T47D (cell line): ENCODE measurements at regions not wholly inside any gene's neighbourhood (a gene's known extent, or its start where the extent isn't known, plus 50 kb on each side); places are given as distances from the start of the nearest gene placed in this dataset.

Source experiments
- DNase-seq, 2 experiments: peaks; one replicate each; pipeline versions ENCODE4 v3.0.0 to v3.0.0-alpha.2; 2011 to 2012; ENCODE audit warnings: low read depth in 1 of 2, low spot score in 1 of 2
- JUND ChIP-seq: IDR thresholded peaks from 2 replicates; pipeline ENCODE4 v1.6.1; 2012; ENCODE audit warnings: low read depth
- in situ Hi-C: cut with HindIII; loops from 2 replicates; pipeline ENCODE4 v1.10.0; 2016; ENCODE audit warnings: low sequenced_read_pairs, low pct_unique_long_range_greater_than_20kb

DNA sequence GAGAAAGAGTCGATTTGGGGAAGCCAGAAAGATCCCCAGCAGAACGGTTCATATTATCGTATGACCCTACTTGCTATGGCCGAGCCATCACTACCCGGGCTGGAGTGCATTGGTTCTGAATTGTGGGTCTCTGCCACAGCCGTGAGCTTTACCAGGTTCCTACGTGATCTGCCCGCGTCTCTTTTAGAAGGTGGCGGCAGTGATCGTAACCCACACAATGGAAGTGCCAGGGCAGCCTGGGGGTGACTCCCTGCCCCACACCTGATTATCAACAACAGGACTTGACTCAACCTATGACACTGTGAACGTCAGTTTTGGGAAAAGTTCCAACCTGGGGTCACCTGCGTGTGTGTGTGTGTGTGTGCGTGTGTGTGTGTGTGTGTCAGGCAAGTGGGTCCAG is 90.8 kb downstream of the SHOX start:
- TF ChIP-seq JUND: no peak
- in situ Hi-C loops: no loop called here
- DNase-seq: no peak

- TF ChIP-seq JUND: no peak
- in situ Hi-C loops: no loop called here
- DNase-seq: no peak
Observed at GRCh38 chrX:720825-721224, 90.2 kb downstream of the SHOX start.

- no peak for DNase-seq
- in situ Hi-C loops: no loop called here
- TF ChIP-seq JUND: no peak
Observed at GRCh38 chrX:720250-720649, 89.7 kb downstream of the SHOX start.

DNA sequence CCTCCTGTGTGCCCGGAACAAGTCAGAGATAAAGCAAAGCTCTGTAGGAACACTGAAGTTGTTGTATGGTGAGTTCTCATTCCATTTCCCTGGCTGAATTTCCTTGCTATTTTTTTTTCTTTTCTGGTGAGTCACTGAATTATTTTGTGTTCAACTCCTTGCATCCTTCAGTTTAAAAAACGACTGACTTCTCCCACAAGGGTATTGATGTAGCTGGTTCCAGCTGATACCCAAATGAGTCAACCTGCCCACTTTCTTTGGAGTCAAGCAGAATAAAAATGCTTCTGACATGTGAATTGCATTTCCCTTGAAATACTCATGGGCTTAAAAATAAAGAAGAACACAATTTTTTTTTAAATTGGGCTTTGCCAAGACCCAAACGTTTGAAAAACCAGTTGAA is 85.5 kb downstream of the SHOX start:
- TF ChIP-seq JUND: no peak
- no peak for DNase-seq
- in situ Hi-C loops: no loop called here

GRCh38 chrX:714131-714530 is 83.5 kb downstream of the SHOX start:
- TF ChIP-seq JUND: no peak
- in situ Hi-C loops: no loop called here

More at GRCh38 chrX:714131-714530, 83.5 kb downstream of the SHOX start:
- no peak for DNase-seq
